T-helper 2 cell (primary cell): ENCODE measurements at regions not wholly inside any gene's neighbourhood (a gene's known extent, or its start where the extent isn't known, plus 50 kb on each side); places are given as distances from the start of the nearest gene placed in this dataset.

ENCODE experiments used
- DNase-seq, 5 experiments: peaks; one replicate each; pipeline versions ENCODE4 v3.0.0 to v3.0.0-alpha.2; 2012 to 2022

DNA sequence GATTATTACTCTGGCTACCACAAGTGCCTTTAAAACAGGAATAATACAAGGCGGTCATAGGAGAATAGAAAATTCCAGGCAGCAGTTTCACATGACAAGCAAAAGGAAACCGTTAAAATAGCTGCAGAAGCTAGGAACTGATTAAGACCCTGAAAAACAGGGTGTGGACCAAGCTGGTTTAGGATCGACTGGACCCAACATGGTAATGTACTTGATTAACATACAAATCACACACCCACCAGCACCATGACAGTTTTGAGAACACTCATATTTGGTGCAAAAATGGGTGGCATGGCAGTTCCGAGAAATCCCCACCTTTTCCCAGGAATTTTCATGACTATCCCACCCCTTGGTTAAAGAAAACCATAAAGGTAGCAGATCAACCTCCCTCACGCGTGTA lies 51.9 kb upstream of the TMEM163 start:
- no peak for DNase-seq

DNA sequence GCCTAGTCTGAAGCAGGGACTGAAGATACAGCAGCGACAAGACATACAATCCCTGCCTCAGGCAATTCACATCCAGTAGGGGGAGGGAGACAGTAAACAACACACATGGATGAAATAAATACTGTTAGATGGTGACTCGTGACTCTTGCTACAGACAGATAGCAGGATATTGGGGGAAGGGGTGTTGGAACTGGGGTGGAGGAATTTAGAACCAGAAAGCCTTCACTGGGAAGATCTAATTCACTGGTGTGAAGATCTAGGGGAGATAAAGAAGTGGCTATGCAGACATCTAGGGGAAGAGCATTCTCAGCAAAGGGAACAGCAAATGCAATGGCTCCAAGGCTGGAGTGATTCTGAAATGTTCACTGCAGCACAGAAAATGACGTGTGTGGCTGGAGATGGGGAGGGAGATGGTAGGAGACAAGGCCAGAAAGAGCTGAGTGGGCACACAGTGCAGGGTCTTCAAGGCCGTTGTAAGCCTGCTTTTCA lies 52.6 kb upstream of the TMEM163 start:
- DNase-seq: no peak

DNA sequence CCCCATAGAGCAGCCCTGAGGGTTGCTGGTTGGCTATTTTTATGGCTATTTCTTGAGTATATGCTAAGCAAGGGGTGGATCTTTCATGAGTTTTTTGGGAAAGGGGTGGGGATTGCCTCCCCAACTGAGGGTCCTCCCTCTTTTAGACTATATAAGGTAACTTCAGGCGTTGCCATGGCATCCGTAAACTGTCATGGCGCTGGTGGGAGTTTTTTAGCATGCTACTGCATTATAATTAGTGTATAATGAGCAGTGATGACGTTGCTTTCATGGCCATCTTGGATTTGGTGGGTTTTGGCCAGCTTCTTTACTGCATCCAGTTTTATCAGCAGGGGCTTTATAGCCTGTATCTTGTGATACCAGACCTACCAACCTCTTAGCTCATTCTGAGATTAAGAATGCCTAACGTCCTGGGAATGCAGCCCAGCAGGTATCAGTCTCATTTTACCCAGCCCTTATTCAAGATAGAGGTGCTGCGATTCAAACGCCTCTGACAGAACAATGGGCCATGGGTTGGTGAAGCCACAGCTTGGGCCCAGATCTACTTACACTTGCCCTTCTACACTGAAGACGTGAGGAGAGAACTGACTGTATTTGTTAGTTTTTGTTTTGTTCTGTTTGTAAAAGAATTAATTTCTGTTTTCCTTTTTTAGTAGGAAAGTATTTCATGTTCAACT lies 53.8 kb upstream of the TMEM163 start:
- no peak for DNase-seq

DNA sequence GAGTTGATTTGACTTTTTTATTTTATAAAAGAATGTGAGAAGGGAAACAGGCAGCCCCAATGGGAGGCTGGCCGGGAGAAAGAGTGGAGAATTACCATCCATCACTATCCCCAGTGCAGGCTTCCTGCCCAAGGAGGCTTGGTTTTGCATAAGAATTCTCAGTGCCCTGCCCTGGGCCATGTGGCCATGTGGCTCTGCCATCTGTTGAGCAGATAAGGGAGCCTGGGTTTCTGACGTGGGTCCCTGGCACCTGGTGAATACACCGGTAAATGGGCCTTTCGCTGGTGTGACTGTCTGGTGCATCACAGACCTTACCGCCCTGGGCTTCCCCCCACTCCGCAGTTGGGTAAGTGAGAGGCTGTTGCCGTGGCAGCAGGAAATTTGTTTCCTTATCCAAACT lies 54.5 kb upstream of the TMEM163 start:
- DNase-seq: no peak

DNA sequence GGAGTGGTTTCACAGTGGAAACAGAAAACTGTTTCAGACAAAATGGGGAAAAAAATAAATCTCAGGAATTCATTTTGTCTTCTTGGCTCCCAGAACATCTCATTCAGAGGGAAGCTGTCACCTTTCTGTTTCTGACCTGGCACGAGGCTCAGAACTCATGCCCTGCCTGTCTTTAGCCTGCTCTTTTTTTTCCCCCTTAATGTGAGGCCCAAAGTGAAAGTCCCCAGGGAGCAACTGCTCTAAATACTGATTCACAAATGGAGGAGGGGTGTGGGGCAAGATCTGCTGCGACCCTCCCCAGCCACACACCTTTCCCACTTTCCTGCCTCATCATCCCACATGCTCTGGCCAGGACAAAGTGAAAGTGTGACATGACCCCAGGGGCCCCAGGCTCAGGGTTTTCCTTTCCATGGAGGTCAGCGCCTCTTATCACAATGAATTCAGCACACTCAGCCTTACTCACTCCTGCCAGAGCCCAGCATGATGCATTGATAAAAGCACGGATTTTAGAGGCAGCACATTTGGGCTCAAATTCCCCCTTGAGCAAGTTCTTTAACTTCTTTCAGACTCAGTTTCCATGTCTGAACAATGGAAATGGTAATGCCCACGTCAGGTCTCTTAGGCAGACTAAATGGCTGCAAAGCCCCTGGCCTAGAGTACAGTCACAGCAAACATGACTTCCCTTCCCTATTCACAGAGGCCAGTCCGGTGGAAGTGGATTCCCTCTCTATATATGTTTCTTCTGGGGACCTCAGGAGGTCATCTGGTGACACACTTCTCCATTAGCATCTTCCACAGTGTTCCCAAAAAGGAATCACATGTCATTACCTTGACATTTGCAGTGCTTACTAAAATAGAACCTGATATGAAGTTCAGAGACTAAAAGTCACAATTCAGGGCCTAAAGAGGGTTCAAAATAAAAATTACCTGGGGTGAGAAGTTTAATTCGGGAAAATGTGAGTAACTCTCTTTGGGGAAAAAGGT lies 55.3 kb upstream of the TMEM163 start:
- no peak for DNase-seq

DNA sequence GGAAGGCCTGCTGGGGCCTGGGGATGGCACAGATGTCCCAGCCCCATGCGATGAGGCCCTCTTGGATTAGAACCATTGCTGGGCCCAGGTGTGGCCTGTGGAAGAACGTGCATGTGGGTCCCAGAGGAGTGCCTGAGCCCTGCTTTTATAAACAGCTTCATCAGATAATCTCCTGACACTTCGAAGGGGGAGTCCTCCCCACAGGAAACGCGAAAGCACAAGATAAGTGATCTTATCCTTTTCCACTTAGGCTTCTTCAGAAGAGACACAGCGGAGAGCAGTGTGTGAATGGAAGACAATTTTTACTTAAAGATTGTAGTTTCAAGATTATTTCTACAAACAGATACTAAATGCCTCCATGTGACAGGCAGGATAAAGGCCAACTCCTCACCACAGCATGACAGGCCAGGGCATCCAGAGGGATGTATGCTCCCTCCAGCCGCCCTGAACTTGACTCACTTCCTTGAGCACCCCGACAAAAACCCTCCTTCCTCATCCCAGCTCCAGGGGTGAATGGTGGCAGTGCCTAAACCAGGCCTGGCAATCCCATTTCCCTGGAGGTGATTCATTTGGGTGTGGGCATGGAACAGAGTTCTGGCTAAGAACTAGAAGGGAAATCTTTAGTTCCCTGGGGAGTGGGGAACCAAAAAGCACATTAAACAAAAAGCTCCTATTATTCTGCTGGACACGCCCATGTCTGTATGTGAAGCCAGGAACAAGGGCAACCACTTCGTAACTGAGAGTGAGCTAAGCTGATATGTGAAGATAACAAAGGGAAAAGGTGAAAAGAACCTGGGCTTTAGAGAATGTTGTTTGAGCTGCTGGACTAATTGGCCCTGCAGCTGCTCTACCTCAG lies 56.2 kb upstream of the TMEM163 start:
- peak in 1 of 5 experiments; percentile 71 for DNase-seq

DNA sequence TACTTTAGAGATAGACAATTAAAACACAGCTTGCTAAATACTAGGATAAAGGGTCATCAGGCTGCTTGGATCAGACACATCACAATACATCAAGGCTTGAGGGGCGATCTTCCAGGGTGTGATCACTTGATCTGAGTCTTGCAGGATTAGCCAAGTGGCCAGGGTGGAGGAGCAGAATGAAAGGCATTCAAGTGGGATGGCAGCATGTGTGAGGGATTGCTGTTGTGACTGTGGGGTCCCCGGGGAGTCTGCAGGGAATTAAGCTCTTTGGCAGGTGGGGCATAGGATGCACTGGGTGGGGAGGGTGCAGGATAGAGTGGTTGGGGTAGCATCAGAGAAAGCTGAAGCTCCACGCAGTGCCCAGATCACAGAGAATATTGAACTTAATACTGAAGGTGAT lies 58.0 kb upstream of the TMEM163 start:
- no peak for DNase-seq

DNA sequence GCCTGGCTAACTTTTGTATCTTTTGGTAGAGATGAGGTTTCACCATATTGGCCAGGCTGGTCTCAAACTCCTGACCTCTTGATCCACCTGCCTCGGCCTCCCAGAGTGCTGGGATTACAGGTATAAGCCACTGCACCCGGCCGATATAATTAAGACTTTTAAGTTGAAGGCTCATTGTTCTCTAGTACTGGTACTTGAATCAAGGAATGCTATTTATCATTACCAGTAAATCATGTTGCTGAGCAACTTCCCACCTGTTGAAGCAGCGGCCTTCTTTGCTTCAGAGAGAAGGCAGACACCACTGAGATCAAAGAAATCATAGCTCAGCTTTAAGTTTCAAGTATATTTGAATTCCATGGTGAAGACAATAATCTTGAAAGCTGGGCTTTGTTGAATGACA lies 58.8 kb upstream of the TMEM163 start:
- DNase-seq: no peak

DNA sequence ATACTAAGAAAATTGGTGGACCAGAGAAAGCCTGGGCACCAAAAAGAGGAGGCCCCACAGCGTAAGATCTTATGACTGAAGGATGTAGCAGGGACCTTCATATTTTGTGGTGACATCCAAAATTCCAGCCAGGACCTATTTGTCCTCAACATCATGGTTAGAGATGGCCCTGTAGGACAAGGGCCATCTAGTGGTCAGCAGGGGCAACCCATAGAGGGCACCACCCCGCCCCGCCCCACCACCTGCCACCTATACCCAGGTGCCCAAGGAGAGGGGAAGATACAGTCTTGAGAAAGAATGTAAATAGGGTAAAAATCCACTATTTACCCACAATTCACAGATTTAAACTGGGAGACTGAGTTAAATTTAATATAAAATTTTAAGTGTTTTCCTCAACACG lies 59.6 kb upstream of the TMEM163 start:
- DNase-seq: no peak

DNA sequence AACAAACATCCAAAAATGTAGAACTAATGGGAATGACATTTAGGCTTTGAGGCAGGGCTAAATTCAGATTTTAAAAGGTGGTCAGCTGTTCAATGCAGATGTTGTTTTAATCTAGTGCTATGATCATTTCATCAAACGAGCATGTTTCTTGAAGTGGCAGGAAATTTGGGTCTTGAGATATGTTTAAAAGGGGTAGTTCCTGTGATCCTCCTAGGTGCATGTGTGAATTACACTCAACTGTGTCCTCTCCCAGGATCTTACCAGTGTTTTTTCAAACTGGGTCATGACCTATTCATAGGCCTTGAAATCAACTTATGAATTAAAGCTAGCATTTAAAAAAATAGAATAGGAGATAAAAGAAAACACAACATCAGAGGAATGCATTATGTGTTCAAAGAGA lies 57.4 kb upstream of the ACMSD start:
- DNase-seq: no peak

DNA sequence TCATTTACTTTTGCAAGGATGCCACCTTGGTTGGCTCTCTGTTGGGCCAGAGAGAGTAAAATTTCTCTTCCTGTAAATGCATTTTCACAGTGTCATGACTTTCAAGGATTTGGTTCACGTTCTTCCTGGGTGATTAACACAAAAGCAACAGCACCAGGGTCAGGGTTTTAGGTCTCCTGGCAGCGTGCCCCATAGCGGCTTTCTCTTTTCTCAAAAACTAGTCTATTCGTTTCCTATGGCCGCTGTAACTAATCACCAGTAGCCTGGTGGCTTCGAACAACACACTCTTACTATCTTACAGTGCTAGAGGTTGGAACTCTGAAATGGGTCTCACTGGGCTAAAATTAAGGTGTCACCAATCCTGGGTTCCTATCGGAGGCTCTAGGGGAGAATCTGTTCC lies 56.3 kb upstream of the ACMSD start:
- DNase-seq: no peak

DNA sequence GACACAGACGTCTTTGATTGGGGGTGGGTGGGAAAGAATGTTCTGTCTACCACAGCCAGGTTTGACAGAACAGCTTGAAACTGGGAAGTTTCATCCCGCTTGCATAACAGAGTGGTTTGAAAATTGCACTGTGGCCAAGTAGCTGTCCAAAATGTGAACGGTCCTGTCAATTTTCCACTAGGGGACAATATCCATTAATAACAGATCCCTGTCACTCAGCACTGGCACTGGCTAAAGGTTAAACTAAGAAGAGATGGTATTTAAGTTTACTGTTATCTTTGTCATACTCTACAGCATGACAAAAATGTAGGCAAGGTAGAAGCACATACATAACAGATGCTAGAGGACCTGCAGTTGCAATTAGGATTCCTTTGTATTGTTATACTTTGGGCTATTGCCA lies 55.6 kb upstream of the ACMSD start:
- DNase-seq: peak in 1 of 5 experiments; percentile 30

DNA sequence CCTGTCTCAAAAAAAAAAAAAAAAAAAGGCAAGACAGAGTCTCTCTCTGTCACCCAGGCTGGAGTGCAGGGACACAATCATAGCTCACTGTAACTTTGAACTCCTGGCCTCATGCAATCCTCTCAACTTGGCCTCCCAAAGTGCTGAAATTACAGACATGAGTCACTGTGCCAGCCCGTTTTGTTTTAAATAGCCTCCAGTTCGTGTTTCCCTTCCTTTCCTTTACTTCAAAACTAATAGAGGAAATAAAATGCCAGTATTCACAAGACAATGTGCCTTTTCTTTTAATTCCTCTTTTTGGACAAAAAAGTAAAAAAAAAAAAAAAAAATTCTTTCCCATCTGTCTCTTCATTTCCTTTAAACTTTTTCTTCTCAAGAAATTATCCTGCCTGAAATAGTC lies 54.5 kb upstream of the ACMSD start:
- no peak for DNase-seq

DNA sequence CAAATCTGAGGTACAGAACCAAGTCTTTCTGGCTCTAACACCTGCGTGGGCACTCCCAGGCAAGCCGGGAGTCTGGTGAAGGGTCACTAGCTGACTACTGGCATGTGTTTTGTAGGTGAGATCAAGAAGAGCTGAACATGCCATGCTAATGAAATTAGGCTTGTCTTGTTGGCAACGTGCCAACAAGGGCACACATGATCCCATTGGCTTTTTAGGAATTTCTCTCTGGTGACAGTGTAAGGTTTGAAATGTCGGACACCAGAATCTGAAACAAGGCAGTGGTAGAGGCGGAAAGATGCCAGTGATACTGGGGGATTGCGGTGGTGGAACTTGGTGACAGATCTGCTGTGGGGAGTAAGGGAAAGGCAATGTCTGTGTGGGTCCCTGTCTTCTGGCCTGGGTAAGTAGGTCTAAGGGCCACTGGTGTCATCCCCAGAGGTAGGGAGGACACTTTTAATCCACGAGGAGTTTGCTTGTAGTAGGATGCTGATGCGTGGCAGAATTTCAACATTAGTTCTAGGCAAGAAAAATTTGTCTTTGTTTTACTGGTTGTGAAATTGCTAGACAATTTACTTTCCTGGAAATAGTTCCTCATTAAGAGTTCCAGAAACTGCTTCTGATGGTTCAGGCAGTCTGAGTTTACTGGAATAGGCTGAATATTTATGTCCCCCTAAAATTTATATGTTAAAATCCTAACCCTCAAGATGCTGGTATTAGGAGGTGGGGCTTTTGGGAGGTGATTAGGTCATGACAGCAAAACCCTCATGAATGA lies 52.6 kb upstream of the ACMSD start:
- DNase-seq: no peak

DNA sequence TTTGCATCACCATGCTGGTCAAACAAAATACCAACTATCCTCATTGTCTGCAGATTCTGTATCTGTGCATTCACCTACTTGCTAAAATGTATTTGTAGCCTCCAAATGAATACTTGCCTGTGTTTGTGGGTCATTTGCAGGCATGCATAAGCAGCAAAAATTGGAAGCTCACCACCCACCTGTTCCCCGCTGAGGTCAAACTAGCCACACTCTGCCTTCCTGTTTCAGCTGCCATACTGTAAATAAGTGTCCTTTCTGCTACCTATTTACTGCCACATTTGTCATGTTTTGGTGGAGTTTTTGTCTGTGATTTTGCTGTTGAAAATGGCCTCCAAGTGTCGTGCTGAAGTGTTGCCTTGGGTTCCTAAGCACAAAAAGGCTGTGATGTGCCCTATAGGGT lies 50.0 kb upstream of the ACMSD start:
- DNase-seq: no peak
